Progenitor cell of endocrine pancreas (in vitro differentiated cells): ENCODE measurements at regions not wholly inside any gene's neighbourhood (a gene's known extent, or its start where the extent isn't known, plus 50 kb on each side); places are given as distances from the start of the nearest gene placed in this dataset.

Experiments used
- DNase-seq: peaks from one replicate; pipeline ENCODE4 v3.0.0; 2021; ENCODE audit warnings: low spot score; ENCODE audit not compliant: unreplicated experiment
- H3K27ac Mint-ChIP-seq: 2 replicates; pipeline ENCODE4 v1.8.0; 2021; ENCODE audit warnings: mild to moderate bottlenecking, moderate library complexity, mixed read lengths
- H3K27me3 Mint-ChIP-seq: 2 replicates; pipeline ENCODE4 v1.8.0; 2021; ENCODE audit warnings: mixed read lengths
- H3K36me3 Mint-ChIP-seq: 2 replicates; pipeline ENCODE4 v1.8.0; 2022; ENCODE audit warnings: mixed read lengths; ENCODE audit not compliant: insufficient read depth
- H3K4me1 Mint-ChIP-seq: 2 replicates; pipeline ENCODE4 v1.8.0; 2021; ENCODE audit warnings: low read depth, mixed read lengths
- H3K4me3 Mint-ChIP-seq: 2 replicates; pipeline ENCODE4 v1.8.0; 2021; ENCODE audit warnings: low read depth, mild to moderate bottlenecking, moderate library complexity, mixed read lengths
- H3K9me3 Mint-ChIP-seq: 2 replicates; pipeline ENCODE4 v1.8.0; 2021; ENCODE audit warnings: low read depth, mixed read lengths
- CTCF ChIP-seq: fragments of 200-600 bp; sonication (generic); IDR thresholded peaks from one replicate; pipeline ENCODE4 v1.5.0; 2021; ENCODE audit warnings: antibody characterized with exemption, mild to moderate bottlenecking; ENCODE audit not compliant: unreplicated experiment

GRCh38 chr10:37640301-37640700 is 217.1 kb downstream of the ZNF248 start:
- Mint-ChIP-seq H3K9me3 (peaks cover 50% of the 10 kb centered on the region), H3K36me3 (peaks cover 3% of the 10 kb centered on the region), H3K27me3 (no peaks in the 10 kb centered on the region), H3K27ac (no peak overlapping the region), H3K4me3 (no peak overlapping the region), H3K4me1 (no peaks in the 10 kb centered on the region)
- DNase-seq = no peak
- TF ChIP-seq CTCF = no peak

DNA sequence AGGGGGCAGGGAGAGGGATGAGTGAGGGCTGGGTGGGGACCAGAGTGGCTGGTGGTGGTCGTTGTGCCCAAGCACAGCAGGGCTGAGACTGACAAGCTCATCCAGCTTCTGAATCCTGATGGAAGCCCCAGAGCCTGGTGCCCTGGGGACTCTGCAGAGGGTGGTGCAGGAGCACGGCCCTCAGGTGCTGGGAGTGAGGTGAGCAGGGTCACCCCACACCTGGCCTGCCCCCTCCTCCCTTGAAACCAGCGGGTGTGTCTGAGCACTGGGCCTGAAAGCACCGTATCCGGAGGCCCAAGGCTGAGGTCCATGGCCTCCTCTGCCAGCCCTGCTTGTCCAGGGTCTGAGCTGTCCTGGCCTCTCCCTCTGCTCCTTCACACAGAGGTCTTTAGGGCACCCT is 218.2 kb downstream of the ZNF248 start:
- H3K36me3 Mint-ChIP-seq = peaks cover 3% of the 10 kb centered on the region
- no peak overlapping the region for H3K27ac Mint-ChIP-seq
- H3K4me3 Mint-ChIP-seq = no peak overlapping the region
- peaks cover 42% of the 10 kb centered on the region for H3K9me3 Mint-ChIP-seq
- H3K4me1 Mint-ChIP-seq = no peaks in the 10 kb centered on the region
- DNase-seq = no peak
- H3K27me3 Mint-ChIP-seq = no peaks in the 10 kb centered on the region
- TF ChIP-seq CTCF = no peak

DNA sequence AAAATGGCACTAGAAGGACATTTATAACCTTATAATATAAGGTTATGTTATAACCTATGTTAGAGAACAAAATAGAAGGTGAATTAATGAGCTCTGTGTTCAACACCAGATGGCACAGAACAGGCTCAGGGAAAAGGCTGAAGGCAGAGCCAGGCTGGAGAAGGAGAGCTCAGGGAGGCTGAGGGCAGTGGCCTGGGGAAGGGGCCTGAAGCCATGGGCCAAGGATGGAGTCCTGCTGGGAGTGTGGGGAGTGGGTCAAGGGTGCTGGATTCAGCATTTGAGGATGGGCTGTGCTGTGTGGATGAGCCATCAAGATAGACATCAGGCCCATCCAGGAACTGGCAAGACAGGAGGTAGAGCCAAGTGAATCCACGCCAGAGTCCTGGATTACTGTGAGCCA is 218.8 kb downstream of the ZNF248 start:
- no peak for DNase-seq
- H3K27ac Mint-ChIP-seq = no peak overlapping the region
- no peak for TF ChIP-seq CTCF
- no peaks in the 10 kb centered on the region for H3K27me3 Mint-ChIP-seq
- H3K4me1 Mint-ChIP-seq = no peaks in the 10 kb centered on the region
- H3K4me3 Mint-ChIP-seq = no peak overlapping the region
- H3K9me3 Mint-ChIP-seq = peaks cover 39% of the 10 kb centered on the region
- H3K36me3 Mint-ChIP-seq = peaks cover 3% of the 10 kb centered on the region

GRCh38 chr10:37634351-37634880 is 223.0 kb downstream of the ZNF248 start:
- TF ChIP-seq CTCF = no peak
- Mint-ChIP-seq H3K36me3 (peaks cover 3% of the 10 kb centered on the region), H3K27ac (no peak overlapping the region), H3K27me3 (no peaks in the 10 kb centered on the region), H3K4me3 (no peak overlapping the region), H3K4me1 (no peaks in the 10 kb centered on the region), H3K9me3 (peaks cover 49% of the 10 kb centered on the region)
- DNase-seq = no peak

- H3K9me3 Mint-ChIP-seq = peaks cover 45% of the 10 kb centered on the region
- peaks cover 1% of the 10 kb centered on the region for H3K36me3 Mint-ChIP-seq
- no peak overlapping the region for H3K4me3 Mint-ChIP-seq
- H3K27ac Mint-ChIP-seq = no peak overlapping the region
- DNase-seq = no peak
- TF ChIP-seq CTCF = no peak
- H3K27me3 Mint-ChIP-seq = no peaks in the 10 kb centered on the region
- H3K4me1 Mint-ChIP-seq = no peaks in the 10 kb centered on the region
Observed at GRCh38 chr10:37632641-37633040, 224.8 kb downstream of the ZNF248 start.
